ENCODE measurements at regions not wholly inside any gene's neighbourhood (a gene's known extent, or its start where the extent isn't known, plus 50 kb on each side); places are given as distances from the start of the nearest gene placed in this dataset.

- TF ChIP-seq CTCF (IDR thresholded peaks at IDR 0.05; ENCODE audit: low read length) = peak; percentile 95
- TF ChIP-seq EZH2 (IDR thresholded peaks at IDR 0.05; ENCODE audit: borderline replicate concordance, low read length) = no peak
Observed at GRCh38 chr7:149625340-149625946, 127.8 kb upstream of the ZNF746 start.
